ENCODE measurements at regions not wholly inside any gene's neighbourhood (a gene's known extent, or its start where the extent isn't known, plus 50 kb on each side); places are given as distances from the start of the nearest gene placed in this dataset.

DNA sequence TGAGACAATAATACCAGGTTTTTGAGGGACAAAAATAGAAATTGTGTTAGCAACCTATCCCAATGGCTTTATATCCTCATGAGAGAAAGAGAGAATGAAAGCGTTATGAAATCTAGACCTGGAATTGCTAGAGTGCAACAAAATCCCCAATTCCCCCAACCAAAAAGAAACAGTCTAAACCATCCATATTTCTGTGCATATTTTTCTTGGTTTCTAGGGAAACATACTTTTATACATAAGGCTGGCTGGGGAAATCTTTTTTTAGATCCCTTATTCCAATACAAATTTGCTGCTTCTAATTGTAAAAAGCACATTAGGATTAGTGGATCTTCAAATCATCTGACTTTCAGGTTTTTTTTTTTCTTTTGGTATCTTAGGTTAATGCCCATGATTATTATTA, 277.0 kb upstream of the SEMA3A start:
- no peak overlapping the region for H2AFZ ChIP-seq (ENCODE audit: low read length)
- H3K4me2 ChIP-seq (ENCODE audit: low read length) = no peak overlapping the region
- no peak overlapping the region for H3K4me3 ChIP-seq (ENCODE audit: low read length)
- ATAC-seq (no peak), DNase-seq (no peak)
- TF ChIP-seq, protein P1, sequence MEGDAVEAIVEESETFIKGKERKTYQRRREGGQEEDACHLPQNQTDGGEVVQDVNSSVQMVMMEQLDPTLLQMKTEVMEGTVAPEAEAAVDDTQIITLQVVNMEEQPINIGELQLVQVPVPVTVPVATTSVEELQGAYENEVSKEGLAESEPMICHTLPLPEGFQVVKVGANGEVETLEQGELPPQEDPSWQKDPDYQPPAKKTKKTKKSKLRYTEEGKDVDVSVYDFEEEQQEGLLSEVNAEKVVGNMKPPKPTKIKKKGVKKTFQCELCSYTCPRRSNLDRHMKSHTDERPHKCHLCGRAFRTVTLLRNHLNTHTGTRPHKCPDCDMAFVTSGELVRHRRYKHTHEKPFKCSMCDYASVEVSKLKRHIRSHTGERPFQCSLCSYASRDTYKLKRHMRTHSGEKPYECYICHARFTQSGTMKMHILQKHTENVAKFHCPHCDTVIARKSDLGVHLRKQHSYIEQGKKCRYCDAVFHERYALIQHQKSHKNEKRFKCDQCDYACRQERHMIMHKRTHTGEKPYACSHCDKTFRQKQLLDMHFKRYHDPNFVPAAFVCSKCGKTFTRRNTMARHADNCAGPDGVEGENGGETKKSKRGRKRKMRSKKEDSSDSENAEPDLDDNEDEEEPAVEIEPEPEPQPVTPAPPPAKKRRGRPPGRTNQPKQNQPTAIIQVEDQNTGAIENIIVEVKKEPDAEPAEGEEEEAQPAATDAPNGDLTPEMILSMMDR (conservative IDR thresholded peaks at IDR 0.05; ENCODE audit: low read depth, low read length) = no peak
- TF ChIP-seq EZH2 (IDR thresholded peaks at IDR 0.05; ENCODE audit: low read length, unreplicated experiment) (no peak), EZH2phosphoT487 (IDR thresholded peaks at IDR 0.05; ENCODE audit: borderline replicate concordance, low read length) (no peak)
- no peaks in the 10 kb centered on the region for H3K27me3 ChIP-seq (ENCODE audit: low read length)
- H3K36me3 ChIP-seq (ENCODE audit: low read depth, low read length) = no peaks in the 10 kb centered on the region
- H3K4me1 ChIP-seq (ENCODE audit: insufficient read depth, low read length) = no peaks in the 10 kb centered on the region
- H3K9ac ChIP-seq (ENCODE audit: low read length) = no peak overlapping the region
- ChIA-PET CTCF (no interaction called here), POLR2A (ENCODE audit: unreplicated experiment) (no interaction called here)
- H3K27ac ChIP-seq (ENCODE audit: low read length) = no peak overlapping the region
- no peaks in the 10 kb centered on the region for H3K9me2 ChIP-seq (replicated peaks; ENCODE audit: low read length)
- H4K20me1 ChIP-seq (ENCODE audit: low read length) = no peaks in the 10 kb centered on the region
- no TSS peak for BruUV-seq (replicated peaks)
- no peaks in the 10 kb centered on the region for H3K9me3 ChIP-seq (ENCODE audit: low read length)
- H3F3A ChIP-seq (ENCODE audit: low read length, unreplicated experiment) = no peaks in the 10 kb centered on the region
- no peaks in the 10 kb centered on the region for H3K79me2 ChIP-seq (ENCODE audit: low read length)
- intact Hi-C loops (cut with micrococcal nuclease) = no loop called here

DNA sequence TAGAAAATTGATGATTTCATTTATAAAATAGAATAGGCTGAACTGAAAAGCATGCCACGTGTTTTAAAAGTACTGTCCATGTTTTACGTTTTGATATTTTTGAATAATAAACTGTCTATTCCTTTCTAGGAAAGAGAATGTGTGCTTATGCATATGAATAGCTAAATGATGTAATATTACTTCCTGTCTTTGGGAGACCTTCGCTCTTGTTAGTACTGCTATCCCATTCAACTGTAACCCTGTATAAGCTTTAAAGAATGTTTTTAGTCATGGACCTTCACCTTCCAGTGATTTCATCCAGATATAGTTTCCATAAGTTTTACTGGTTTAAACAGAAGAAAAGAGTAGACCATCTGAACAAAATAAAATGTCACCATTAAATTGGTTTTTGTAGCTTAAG, 274.4 kb upstream of the SEMA3A start:
- Histone ChIP-seq H3K4me3 (ENCODE audit: low read length) (no peak overlapping the region), H4K20me1 (ENCODE audit: low read length) (no peaks in the 10 kb centered on the region), H3K4me2 (ENCODE audit: low read length) (no peak overlapping the region), H3K79me2 (ENCODE audit: low read length) (no peaks in the 10 kb centered on the region), H3K9me2 (replicated peaks; ENCODE audit: low read length) (no peaks in the 10 kb centered on the region), H3K27me3 (ENCODE audit: low read length) (no peaks in the 10 kb centered on the region), H3F3A (ENCODE audit: low read length, unreplicated experiment) (no peaks in the 10 kb centered on the region), H3K4me1 (ENCODE audit: insufficient read depth, low read length) (no peaks in the 10 kb centered on the region), H2AFZ (ENCODE audit: low read length) (no peak overlapping the region), H3K9me3 (ENCODE audit: low read length) (no peaks in the 10 kb centered on the region), H3K9ac (ENCODE audit: low read length) (no peak overlapping the region), H3K36me3 (ENCODE audit: low read depth, low read length) (no peaks in the 10 kb centered on the region), H3K27ac (ENCODE audit: low read length) (no peak overlapping the region)
- ChIA-PET POLR2A (ENCODE audit: unreplicated experiment) (interaction anchor here (0.6 kb wide), 1 partner anchor 16 kb away, joined by 3 read pairs; no protein-coding TSS in a partner anchor), CTCF (no interaction called here)
- no TSS peak for BruUV-seq (replicated peaks)
- intact Hi-C loops (cut with micrococcal nuclease) = loop anchor here (5.0 kb wide), 1 partner anchor 553 kb away; no protein-coding TSS in a partner anchor
- DNase-seq (no peak), ATAC-seq (no peak)
- TF ChIP-seq, protein P1 (conservative IDR thresholded peaks at IDR 0.05; ENCODE audit: low read depth, low read length) = no peak
- no peak for TF ChIP-seq EZH2phosphoT487 (IDR thresholded peaks at IDR 0.05; ENCODE audit: borderline replicate concordance, low read length)
- TF ChIP-seq EZH2 (IDR thresholded peaks at IDR 0.05; ENCODE audit: low read length, unreplicated experiment) = no peak

DNA sequence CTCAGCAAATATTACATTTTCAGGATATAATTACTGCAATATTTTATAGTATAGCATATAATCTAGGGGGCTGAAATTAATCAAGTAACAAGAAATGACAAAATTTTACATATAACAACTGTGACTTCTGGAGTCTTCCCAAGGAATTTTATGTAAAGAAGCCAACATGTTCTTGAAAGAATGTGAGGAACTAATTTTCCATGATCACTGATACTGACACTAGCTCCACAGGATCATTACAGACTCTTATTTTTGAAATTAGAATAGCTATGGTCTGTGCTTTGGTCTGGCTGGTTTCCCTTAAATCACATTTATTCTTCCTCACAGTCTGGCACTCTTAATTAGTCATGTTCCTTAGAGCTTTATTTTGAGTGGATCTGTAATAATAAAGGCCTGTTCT, 267.7 kb upstream of the SEMA3A start:
- H3K4me2 ChIP-seq (ENCODE audit: low read length) = no peak overlapping the region
- no peaks in the 10 kb centered on the region for H3K36me3 ChIP-seq (ENCODE audit: low read depth, low read length)
- H3K9me3 ChIP-seq (ENCODE audit: low read length) = no peaks in the 10 kb centered on the region
- ChIA-PET POLR2A (ENCODE audit: unreplicated experiment) (no interaction called here), CTCF (no interaction called here)
- BruUV-seq (replicated peaks) = no TSS peak
- no peaks in the 10 kb centered on the region for H3K9me2 ChIP-seq (replicated peaks; ENCODE audit: low read length)
- TF ChIP-seq EZH2phosphoT487 (IDR thresholded peaks at IDR 0.05; ENCODE audit: borderline replicate concordance, low read length) (no peak), EZH2 (IDR thresholded peaks at IDR 0.05; ENCODE audit: low read length, unreplicated experiment) (no peak)
- TF ChIP-seq, protein P1 (conservative IDR thresholded peaks at IDR 0.05; ENCODE audit: low read depth, low read length) = no peak
- H3F3A ChIP-seq (ENCODE audit: low read length, unreplicated experiment) = no peaks in the 10 kb centered on the region
- no peak overlapping the region for H2AFZ ChIP-seq (ENCODE audit: low read length)
- H3K9ac ChIP-seq (ENCODE audit: low read length) = no peak overlapping the region
- DNase-seq = no peak
- no peaks in the 10 kb centered on the region for H3K27me3 ChIP-seq (ENCODE audit: low read length)
- no peaks in the 10 kb centered on the region for H4K20me1 ChIP-seq (ENCODE audit: low read length)
- H3K4me1 ChIP-seq (ENCODE audit: insufficient read depth, low read length) = no peaks in the 10 kb centered on the region
- intact Hi-C loops (cut with micrococcal nuclease) = no loop called here
- no peaks in the 10 kb centered on the region for H3K79me2 ChIP-seq (ENCODE audit: low read length)
- no peak for ATAC-seq
- H3K4me3 ChIP-seq (ENCODE audit: low read length) = no peak overlapping the region
- H3K27ac ChIP-seq (ENCODE audit: low read length) = no peak overlapping the region

Data from PC-3 (cell line).